ENCODE measurements at regions not wholly inside any gene's neighbourhood (a gene's known extent, or its start where the extent isn't known, plus 50 kb on each side); places are given as distances from the start of the nearest gene placed in this dataset.

DNA sequence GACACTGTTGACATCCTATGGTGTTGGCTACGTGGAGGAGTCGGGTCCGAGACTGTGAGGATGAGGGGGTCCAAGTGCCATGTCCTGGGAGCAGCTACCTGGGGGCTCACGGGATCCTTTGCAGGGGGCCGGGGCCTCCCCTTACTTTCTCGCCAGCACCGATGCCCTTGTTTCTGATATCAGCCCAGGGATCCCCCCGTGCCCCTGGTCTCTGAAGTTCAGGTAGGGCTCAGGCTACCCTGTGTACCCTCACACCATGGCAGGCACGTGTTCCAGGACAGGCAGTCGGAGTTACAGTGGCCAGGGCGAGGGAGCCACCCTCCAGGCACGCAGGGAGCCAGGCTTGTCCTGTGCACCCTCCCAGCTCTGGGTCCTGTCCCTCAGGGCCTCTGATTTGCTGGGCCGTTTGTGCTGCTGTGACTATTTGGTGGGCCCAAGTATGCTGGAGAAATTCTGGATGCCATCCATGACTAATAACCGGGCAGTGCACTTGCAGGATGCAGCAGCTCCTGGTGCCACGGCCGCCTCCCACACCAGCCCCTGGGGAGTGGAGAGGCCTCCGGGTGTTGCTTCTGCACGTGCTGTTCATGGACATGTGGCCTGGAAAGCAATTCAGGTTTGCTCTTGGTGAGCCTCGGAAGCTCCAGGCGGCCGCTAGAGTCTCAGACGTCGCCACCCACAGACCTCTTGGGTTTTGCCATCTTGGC lies 93.1 kb upstream of the SFSWAP start:
- Histone ChIP-seq H3K27me3 (ENCODE audit: control insufficient read depth, extremely low read depth, insufficient read depth, low read length) (peaks cover 7% of the 10 kb centered on the region), H3K27ac (ENCODE audit: control insufficient read depth, insufficient read depth, low read length) (no peak overlapping the region), H3K4me3 (ENCODE audit: control insufficient read depth in 2 of 3, extremely low read depth in 1 of 3, insufficient read depth in 2 of 3, low read depth in 1 of 3, low read length in 3 of 3) (no peak overlapping the region), H3K9me3 (ENCODE audit: control insufficient read depth, low read depth, low read length) (no peaks in the 10 kb centered on the region), H4K20me1 (ENCODE audit: control insufficient read depth, extremely low read depth, insufficient read depth, low read length) (no peaks in the 10 kb centered on the region), H3K36me3 (ENCODE audit: control insufficient read depth in 2 of 2, extremely low read depth in 1 of 2, insufficient read depth in 2 of 2, low read length in 2 of 2) (no peaks in the 10 kb centered on the region), H3K9ac (ENCODE audit: control insufficient read depth, extremely low read depth, insufficient read depth, low read length) (no peak overlapping the region), H3K9me1 (ENCODE audit: control insufficient read depth, extremely low read depth, insufficient read depth, low read length) (no peaks in the 10 kb centered on the region), H3K79me2 (ENCODE audit: control insufficient read depth, insufficient read depth, low read length) (no peaks in the 10 kb centered on the region), H2AFZ (ENCODE audit: control insufficient read depth, low read length) (no peak overlapping the region), H3K4me2 (ENCODE audit: control insufficient read depth, extremely low read depth, insufficient read depth, low read depth, low read length) (no peak overlapping the region), H3K4me1 (ENCODE audit: control insufficient read depth, extremely low read depth, insufficient read depth, low read length) (peaks cover 2% of the 10 kb centered on the region)
- dilution Hi-C loops (cut with MboI; ENCODE audit: extremely low pct_ligation_motif_present, low sequenced_read_pairs) = no loop called here
- FAIRE-seq (no peak), DNase-seq (ENCODE audit: low read depth, low spot score) (no peak)
- TF ChIP-seq, protein P1, sequence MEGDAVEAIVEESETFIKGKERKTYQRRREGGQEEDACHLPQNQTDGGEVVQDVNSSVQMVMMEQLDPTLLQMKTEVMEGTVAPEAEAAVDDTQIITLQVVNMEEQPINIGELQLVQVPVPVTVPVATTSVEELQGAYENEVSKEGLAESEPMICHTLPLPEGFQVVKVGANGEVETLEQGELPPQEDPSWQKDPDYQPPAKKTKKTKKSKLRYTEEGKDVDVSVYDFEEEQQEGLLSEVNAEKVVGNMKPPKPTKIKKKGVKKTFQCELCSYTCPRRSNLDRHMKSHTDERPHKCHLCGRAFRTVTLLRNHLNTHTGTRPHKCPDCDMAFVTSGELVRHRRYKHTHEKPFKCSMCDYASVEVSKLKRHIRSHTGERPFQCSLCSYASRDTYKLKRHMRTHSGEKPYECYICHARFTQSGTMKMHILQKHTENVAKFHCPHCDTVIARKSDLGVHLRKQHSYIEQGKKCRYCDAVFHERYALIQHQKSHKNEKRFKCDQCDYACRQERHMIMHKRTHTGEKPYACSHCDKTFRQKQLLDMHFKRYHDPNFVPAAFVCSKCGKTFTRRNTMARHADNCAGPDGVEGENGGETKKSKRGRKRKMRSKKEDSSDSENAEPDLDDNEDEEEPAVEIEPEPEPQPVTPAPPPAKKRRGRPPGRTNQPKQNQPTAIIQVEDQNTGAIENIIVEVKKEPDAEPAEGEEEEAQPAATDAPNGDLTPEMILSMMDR (optimal IDR thresholded peaks at IDR 0.05 in 1 of 3, IDR thresholded peaks at IDR 0.05 in 1 of 3, conservative IDR thresholded peaks at IDR 0.05 in 1 of 3; ENCODE audit: extremely low read depth in 1 of 3, insufficient read depth in 2 of 3, low read length in 3 of 3) = no peak
- TF ChIP-seq EZH2 (IDR thresholded peaks at IDR 0.05; ENCODE audit: low read length) = no peak

DNA sequence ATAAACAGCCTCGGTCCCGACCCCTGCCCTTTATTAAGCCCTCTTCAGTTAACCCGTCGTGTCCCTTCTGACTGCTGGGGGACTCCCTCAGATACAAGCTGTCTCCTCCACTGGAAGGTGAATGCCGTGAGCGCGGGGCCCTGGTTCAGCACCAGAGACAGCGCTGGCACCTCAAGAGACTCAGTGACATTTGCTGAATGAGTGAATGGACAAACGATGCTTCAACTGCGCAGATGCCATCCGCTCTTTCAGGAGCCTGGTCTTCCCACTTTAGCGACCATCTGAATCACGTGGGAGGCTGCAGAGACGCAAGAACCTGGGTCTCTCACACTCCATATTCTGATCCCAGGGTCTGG lies 92.6 kb upstream of the SFSWAP start:
- Histone ChIP-seq H3K9ac (ENCODE audit: control insufficient read depth, extremely low read depth, insufficient read depth, low read length) (no peak overlapping the region), H3K79me2 (ENCODE audit: control insufficient read depth, insufficient read depth, low read length) (no peaks in the 10 kb centered on the region), H3K9me1 (ENCODE audit: control insufficient read depth, extremely low read depth, insufficient read depth, low read length) (no peaks in the 10 kb centered on the region), H3K27ac (ENCODE audit: control insufficient read depth, insufficient read depth, low read length) (no peak overlapping the region), H3K4me1 (ENCODE audit: control insufficient read depth, extremely low read depth, insufficient read depth, low read length) (peaks cover 2% of the 10 kb centered on the region), H2AFZ (ENCODE audit: control insufficient read depth, low read length) (no peak overlapping the region), H3K27me3 (ENCODE audit: control insufficient read depth, extremely low read depth, insufficient read depth, low read length) (peaks cover 7% of the 10 kb centered on the region), H3K4me3 (ENCODE audit: control insufficient read depth in 2 of 3, extremely low read depth in 1 of 3, insufficient read depth in 2 of 3, low read depth in 1 of 3, low read length in 3 of 3) (no peak overlapping the region), H3K4me2 (ENCODE audit: control insufficient read depth, extremely low read depth, insufficient read depth, low read depth, low read length) (no peak overlapping the region), H3K9me3 (ENCODE audit: control insufficient read depth, low read depth, low read length) (no peaks in the 10 kb centered on the region), H4K20me1 (ENCODE audit: control insufficient read depth, extremely low read depth, insufficient read depth, low read length) (no peaks in the 10 kb centered on the region), H3K36me3 (ENCODE audit: control insufficient read depth in 2 of 2, extremely low read depth in 1 of 2, insufficient read depth in 2 of 2, low read length in 2 of 2) (no peaks in the 10 kb centered on the region)
- FAIRE-seq (no peak), DNase-seq (ENCODE audit: low read depth, low spot score) (no peak)
- TF ChIP-seq EZH2 (IDR thresholded peaks at IDR 0.05; ENCODE audit: low read length) = no peak
- dilution Hi-C loops (cut with MboI; ENCODE audit: extremely low pct_ligation_motif_present, low sequenced_read_pairs) = no loop called here

DNA sequence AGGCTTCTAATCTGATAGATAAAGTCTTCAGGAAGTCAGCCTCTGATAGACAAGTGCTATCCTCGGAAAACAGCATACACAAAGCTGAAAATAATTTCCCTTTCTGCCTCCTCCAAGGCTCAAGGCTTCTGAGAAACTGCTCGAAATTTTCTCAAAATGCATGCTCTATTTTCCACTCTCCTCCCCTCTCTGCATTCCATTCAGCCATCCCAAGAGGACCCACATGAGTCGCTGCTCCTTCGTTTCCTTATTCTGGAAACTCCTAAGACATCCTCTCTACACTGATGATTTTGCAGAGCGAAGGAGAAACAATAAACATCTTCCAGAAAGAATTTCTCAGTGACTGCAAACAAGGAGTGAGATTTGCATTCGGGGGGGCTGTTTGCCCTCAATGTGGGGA lies 92.2 kb upstream of the SFSWAP start:
- no peak overlapping the region for H3K27ac ChIP-seq (ENCODE audit: control insufficient read depth, insufficient read depth, low read length)
- dilution Hi-C loops (cut with MboI; ENCODE audit: extremely low pct_ligation_motif_present, low sequenced_read_pairs) = no loop called here
- no peak overlapping the region for H2AFZ ChIP-seq (ENCODE audit: control insufficient read depth, low read length)
- H4K20me1 ChIP-seq (ENCODE audit: control insufficient read depth, extremely low read depth, insufficient read depth, low read length) = no peaks in the 10 kb centered on the region
- no peak overlapping the region for H3K9ac ChIP-seq (ENCODE audit: control insufficient read depth, extremely low read depth, insufficient read depth, low read length)
- no peaks in the 10 kb centered on the region for H3K9me3 ChIP-seq (ENCODE audit: control insufficient read depth, low read depth, low read length)
- H3K27me3 ChIP-seq (ENCODE audit: control insufficient read depth, extremely low read depth, insufficient read depth, low read length) = peaks cover 7% of the 10 kb centered on the region
- H3K79me2 ChIP-seq (ENCODE audit: control insufficient read depth, insufficient read depth, low read length) = no peaks in the 10 kb centered on the region
- H3K4me2 ChIP-seq (ENCODE audit: control insufficient read depth, extremely low read depth, insufficient read depth, low read depth, low read length) = no peak overlapping the region
- no peak overlapping the region for H3K4me3 ChIP-seq (ENCODE audit: control insufficient read depth in 2 of 3, extremely low read depth in 1 of 3, insufficient read depth in 2 of 3, low read depth in 1 of 3, low read length in 3 of 3)
- H3K36me3 ChIP-seq (ENCODE audit: control insufficient read depth in 2 of 2, extremely low read depth in 1 of 2, insufficient read depth in 2 of 2, low read length in 2 of 2) = no peaks in the 10 kb centered on the region
- TF ChIP-seq, protein P1 (optimal IDR thresholded peaks at IDR 0.05 in 1 of 3, IDR thresholded peaks at IDR 0.05 in 1 of 3, conservative IDR thresholded peaks at IDR 0.05 in 1 of 3; ENCODE audit: extremely low read depth in 1 of 3, insufficient read depth in 2 of 3, low read length in 3 of 3) = no peak
- TF ChIP-seq EZH2 (IDR thresholded peaks at IDR 0.05; ENCODE audit: low read length) = no peak
- FAIRE-seq = no peak
- H3K4me1 ChIP-seq (ENCODE audit: control insufficient read depth, extremely low read depth, insufficient read depth, low read length) = peaks cover 2% of the 10 kb centered on the region
- no peak for DNase-seq (ENCODE audit: low read depth, low spot score)
- no peaks in the 10 kb centered on the region for H3K9me1 ChIP-seq (ENCODE audit: control insufficient read depth, extremely low read depth, insufficient read depth, low read length)

Measured in keratinocyte (primary cell).